Caco-2 (cell line): ENCODE measurements at regions not wholly inside any gene's neighbourhood (a gene's known extent, or its start where the extent isn't known, plus 50 kb on each side); places are given as distances from the start of the nearest gene placed in this dataset.

Experiments used
- BruUV-seq: library from RNA; stranded (reverse); fragments of 400-500 nt; replicated peaks from 2 replicates; lab custom pipeline; 2021; lab: Mats Ljungman, UMichigan
- CTCF ChIA-PET: fragments of 300-600 bp; sonication (Branson Sonifier 250); formaldehyde crosslinking; loops from one replicate; lab custom pipeline; 2022; ENCODE audit warnings: antibody characterized with exemption; lab: Charles Lee
- POLR2A ChIA-PET: fragments of 300-600 bp; sonication (Branson Sonifier 250); formaldehyde crosslinking; loops from one replicate; lab custom pipeline; 2022; ENCODE audit warnings: antibody characterized with exemption; lab: Charles Lee
- DNase-seq, 2 experiments: peaks; one replicate each; pipeline versions ENCODE4 v3.0.0 to v3.0.0-alpha.2; 2020 to 2022
- H3K27me3 ChIP-seq: replicated peaks from 2 replicates; pipeline ENCODE4 v1.6.0; 2011; ENCODE audit warnings: low read length; ENCODE audit not compliant: control insufficient read depth, insufficient read depth
- H3K36me3 ChIP-seq: 2 replicates; pipeline ENCODE4 v1.5.1; 2011; ENCODE audit warnings: low read length; ENCODE audit not compliant: control insufficient read depth, insufficient read depth
- H3K4me1 ChIP-seq: fragments of 250-450 bp; sonication (Bioruptor Pico); 2 replicates; pipeline ENCODE4 v1.5.1; 2020; ENCODE audit warnings: mild to moderate bottlenecking
- H3K4me3 ChIP-seq: 2 replicates; pipeline ENCODE4 v1.5.1; 2011; ENCODE audit warnings: low read depth, mild to moderate bottlenecking, control low read depth, low read length
- H3K9me3 ChIP-seq: fragments of 250-450 bp; sonication (Bioruptor Pico); 2 replicates; pipeline ENCODE4 v1.5.1; 2020; ENCODE audit warnings: mild to moderate bottlenecking, moderate library complexity
- H3K27ac Mint-ChIP-seq: one replicate; pipeline ENCODE4 v1.8.0; 2022; ENCODE audit warnings: mixed read lengths; ENCODE audit not compliant: unreplicated experiment
- H3K27me3 Mint-ChIP-seq: one replicate; pipeline ENCODE4 v1.8.0; 2022; ENCODE audit warnings: mixed read lengths; ENCODE audit not compliant: insufficient read depth, unreplicated experiment
- H3K36me3 Mint-ChIP-seq: one replicate; pipeline ENCODE4 v1.8.0; 2022; ENCODE audit warnings: mild to moderate bottlenecking, mixed read lengths; ENCODE audit not compliant: insufficient read depth, unreplicated experiment
- H3K4me1 Mint-ChIP-seq: one replicate; pipeline ENCODE4 v1.8.0; 2022; ENCODE audit warnings: low read depth, mixed read lengths; ENCODE audit not compliant: unreplicated experiment
- H3K4me3 Mint-ChIP-seq: one replicate; pipeline ENCODE4 v1.8.0; 2022; ENCODE audit warnings: mild to moderate bottlenecking, moderate library complexity, mixed read lengths; ENCODE audit not compliant: unreplicated experiment
- H3K9me3 Mint-ChIP-seq: one replicate; pipeline ENCODE4 v1.8.0; 2022; ENCODE audit warnings: mixed read lengths; ENCODE audit not compliant: unreplicated experiment
- intact Hi-C: fragments of 100-400 bp; cut with micrococcal nuclease; formaldehyde crosslinking; loops from one replicate; pipeline ENCODE4 v1.10.0; 2022; ENCODE audit not compliant: unreplicated experiment
- TF ChIP-seq, protein P1 (sequence below), 2 experiments: fragments of 200-600 bp in 1 of 2; IDR thresholded peaks; 1 replicate in 1 of 2; 2 replicates in 1 of 2; pipeline versions ENCODE4 v1.5.1 to v1.8.0; 2011 to 2022; ENCODE audit warnings: antibody characterized with exemption in 1 of 2, control low read depth in 1 of 2, inconsistent platforms in 1 of 2, low read depth in 1 of 2, low read length in 1 of 2, mild to moderate bottlenecking in 1 of 2, moderate library complexity in 1 of 2; ENCODE audit not compliant: insufficient read depth in 1 of 2, severe bottlenecking in 1 of 2, unreplicated experiment in 1 of 2

DNA sequence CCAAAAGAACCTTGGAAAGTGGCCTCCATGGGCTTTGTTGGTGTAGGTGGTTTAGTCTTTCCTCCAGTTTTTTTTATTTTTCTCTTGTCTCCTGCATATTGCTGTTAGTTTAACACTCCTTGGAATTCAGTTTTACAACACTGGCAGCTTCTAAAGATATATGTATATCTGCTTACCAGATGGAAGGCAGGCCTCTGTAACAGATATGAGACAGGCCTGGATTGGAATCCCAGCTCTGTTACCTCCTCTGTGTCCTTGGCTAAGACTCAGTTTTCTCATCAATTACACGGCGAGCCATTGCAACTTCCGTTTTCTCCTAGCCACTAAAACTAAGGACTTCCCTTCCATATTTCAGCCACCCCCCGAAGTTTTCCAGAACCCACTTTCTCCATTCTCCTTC lies 133.4 kb upstream of the SMAD1 start:
- intact Hi-C loops, result no loop called here
- no peaks in the 10 kb centered on the region for H3K27me3 ChIP-seq
- no peaks in the 10 kb centered on the region for H3K9me3 Mint-ChIP-seq
- no TSS peak for BruUV-seq
- no peak overlapping the region for H3K4me3 ChIP-seq
- H3K9me3 ChIP-seq, result no peaks in the 10 kb centered on the region
- TF ChIP-seq, protein P1, sequence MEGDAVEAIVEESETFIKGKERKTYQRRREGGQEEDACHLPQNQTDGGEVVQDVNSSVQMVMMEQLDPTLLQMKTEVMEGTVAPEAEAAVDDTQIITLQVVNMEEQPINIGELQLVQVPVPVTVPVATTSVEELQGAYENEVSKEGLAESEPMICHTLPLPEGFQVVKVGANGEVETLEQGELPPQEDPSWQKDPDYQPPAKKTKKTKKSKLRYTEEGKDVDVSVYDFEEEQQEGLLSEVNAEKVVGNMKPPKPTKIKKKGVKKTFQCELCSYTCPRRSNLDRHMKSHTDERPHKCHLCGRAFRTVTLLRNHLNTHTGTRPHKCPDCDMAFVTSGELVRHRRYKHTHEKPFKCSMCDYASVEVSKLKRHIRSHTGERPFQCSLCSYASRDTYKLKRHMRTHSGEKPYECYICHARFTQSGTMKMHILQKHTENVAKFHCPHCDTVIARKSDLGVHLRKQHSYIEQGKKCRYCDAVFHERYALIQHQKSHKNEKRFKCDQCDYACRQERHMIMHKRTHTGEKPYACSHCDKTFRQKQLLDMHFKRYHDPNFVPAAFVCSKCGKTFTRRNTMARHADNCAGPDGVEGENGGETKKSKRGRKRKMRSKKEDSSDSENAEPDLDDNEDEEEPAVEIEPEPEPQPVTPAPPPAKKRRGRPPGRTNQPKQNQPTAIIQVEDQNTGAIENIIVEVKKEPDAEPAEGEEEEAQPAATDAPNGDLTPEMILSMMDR (IDR thresholded peaks at IDR 0.05; ENCODE audit: insufficient read depth in 1 of 2, low read depth in 1 of 2, low read length in 1 of 2, severe bottlenecking in 1 of 2, unreplicated experiment in 1 of 2), result no peak
- DNase-seq, result no peak
- ChIA-PET CTCF (no interaction called here), POLR2A (no interaction called here)
- H3K4me1 Mint-ChIP-seq, result no peaks in the 10 kb centered on the region
- no peaks in the 10 kb centered on the region for H3K36me3 ChIP-seq
- no peak overlapping the region for H3K27ac Mint-ChIP-seq
- no peaks in the 10 kb centered on the region for H3K4me1 ChIP-seq
- H3K4me3 Mint-ChIP-seq, result no peak overlapping the region
- H3K36me3 Mint-ChIP-seq, result no peaks in the 10 kb centered on the region
- no peaks in the 10 kb centered on the region for H3K27me3 Mint-ChIP-seq

DNA sequence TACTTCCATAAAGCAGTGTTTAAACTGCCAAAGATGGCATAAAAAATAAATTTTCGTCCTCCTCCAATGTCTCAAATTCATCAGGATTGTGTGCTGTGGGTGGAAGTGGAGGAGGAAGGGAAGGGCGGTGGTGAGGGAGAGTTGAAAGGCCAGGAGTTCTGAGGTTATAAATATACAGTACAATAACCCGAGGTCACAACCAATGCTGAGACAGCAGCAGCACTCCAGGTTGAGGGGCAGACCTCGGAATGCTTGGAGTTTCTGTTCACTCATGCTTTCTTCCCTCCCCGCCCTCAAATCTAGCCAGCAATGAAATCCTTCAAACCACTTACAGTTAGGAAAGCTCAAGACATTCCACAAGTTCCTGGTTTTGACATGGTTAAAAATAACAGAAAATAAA lies 134.0 kb upstream of the SMAD1 start:
- no TSS peak for BruUV-seq
- no peaks in the 10 kb centered on the region for H3K9me3 ChIP-seq
- no peaks in the 10 kb centered on the region for H3K27me3 Mint-ChIP-seq
- H3K4me1 Mint-ChIP-seq, result no peaks in the 10 kb centered on the region
- H3K4me3 ChIP-seq, result no peak overlapping the region
- no peaks in the 10 kb centered on the region for H3K36me3 Mint-ChIP-seq
- POLR2A ChIA-PET, result no interaction called here
- no peak for DNase-seq
- H3K27me3 ChIP-seq, result no peaks in the 10 kb centered on the region
- no peaks in the 10 kb centered on the region for H3K36me3 ChIP-seq
- TF ChIP-seq, protein P1 (IDR thresholded peaks at IDR 0.05; ENCODE audit: insufficient read depth in 1 of 2, low read depth in 1 of 2, low read length in 1 of 2, severe bottlenecking in 1 of 2, unreplicated experiment in 1 of 2), result no peak
- H3K9me3 Mint-ChIP-seq, result no peaks in the 10 kb centered on the region
- H3K27ac Mint-ChIP-seq, result no peak overlapping the region
- intact Hi-C loops, result no loop called here
- CTCF ChIA-PET, result no interaction called here
- no peak overlapping the region for H3K4me3 Mint-ChIP-seq
- H3K4me1 ChIP-seq, result no peaks in the 10 kb centered on the region

DNA sequence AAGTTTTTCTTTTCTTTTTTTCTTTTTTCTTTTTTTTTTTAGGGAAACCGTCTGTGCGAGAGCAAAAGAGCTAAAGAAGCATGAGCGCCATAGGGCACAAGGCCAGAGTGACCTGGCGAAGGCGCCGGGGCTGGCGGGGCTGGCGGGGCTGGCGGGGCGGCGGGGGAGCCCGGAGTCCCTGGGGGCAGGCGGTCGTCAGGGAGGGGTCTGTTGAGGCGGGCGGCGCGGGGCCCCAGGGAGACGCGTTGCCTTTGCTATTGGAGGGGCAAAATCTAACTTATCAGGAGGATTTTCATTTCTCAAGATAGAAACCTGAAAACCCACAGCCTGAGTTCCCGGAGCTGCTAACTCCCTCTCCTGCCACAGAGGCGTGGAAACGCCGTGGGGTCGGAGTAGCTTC lies 135.6 kb upstream of the SMAD1 start:
- H3K36me3 Mint-ChIP-seq, result no peaks in the 10 kb centered on the region
- no peak overlapping the region for H3K27ac Mint-ChIP-seq
- Histone ChIP-seq H3K4me1 (no peaks in the 10 kb centered on the region), H3K9me3 (no peaks in the 10 kb centered on the region), H3K27me3 (no peaks in the 10 kb centered on the region), H3K4me3 (no peak overlapping the region), H3K36me3 (no peaks in the 10 kb centered on the region)
- no peaks in the 10 kb centered on the region for H3K27me3 Mint-ChIP-seq
- H3K4me3 Mint-ChIP-seq, result no peak overlapping the region
- H3K4me1 Mint-ChIP-seq, result peaks cover 5% of the 10 kb centered on the region
- BruUV-seq, result no TSS peak
- POLR2A ChIA-PET, result no interaction called here
- TF ChIP-seq, protein P1 (IDR thresholded peaks at IDR 0.05; ENCODE audit: insufficient read depth in 1 of 2, low read depth in 1 of 2, low read length in 1 of 2, severe bottlenecking in 1 of 2, unreplicated experiment in 1 of 2), result no peak
- H3K9me3 Mint-ChIP-seq, result no peaks in the 10 kb centered on the region
- intact Hi-C loops, result no loop called here
- CTCF ChIA-PET, result no interaction called here
- DNase-seq, result no peak
